ENCODE measurements at regions not wholly inside any gene's neighbourhood (a gene's known extent, or its start where the extent isn't known, plus 50 kb on each side); places are given as distances from the start of the nearest gene placed in this dataset.

GRCh38 chr3:45330510-45331295 is 57.7 kb upstream of the LARS2 start:
- no peak for DNase-seq

GRCh38 chr3:45332493-45332892 is 55.9 kb upstream of the LARS2 start:
- DNase-seq = no peak

- DNase-seq = no peak
Measured at GRCh38 chr3:45332901-45333407, 55.4 kb upstream of the LARS2 start.

GRCh38 chr3:45333549-45333948 is 54.8 kb upstream of the LARS2 start:
- DNase-seq = no peak

GRCh38 chr3:45337839-45338470 is 50.4 kb upstream of the LARS2 start:
- DNase-seq = no peak

All from activated gamma-delta T cell (primary cell).